NCI-H526 treated with DMSO at 0.1 percent for 48 hours (cell line): ENCODE measurements at regions not wholly inside any gene's neighbourhood (a gene's known extent, or its start where the extent isn't known, plus 50 kb on each side); places are given as distances from the start of the nearest gene placed in this dataset.
"Not testable (repeated sequence)": the region's sequence is repeated elsewhere in the genome, so short reads cannot be mapped to it uniquely, and the experiment has no call there.

Experiments used
- DNase-seq: peaks from one replicate; lab custom pipeline; 2025; lab: John Stamatoyannopoulos, UW

DNA sequence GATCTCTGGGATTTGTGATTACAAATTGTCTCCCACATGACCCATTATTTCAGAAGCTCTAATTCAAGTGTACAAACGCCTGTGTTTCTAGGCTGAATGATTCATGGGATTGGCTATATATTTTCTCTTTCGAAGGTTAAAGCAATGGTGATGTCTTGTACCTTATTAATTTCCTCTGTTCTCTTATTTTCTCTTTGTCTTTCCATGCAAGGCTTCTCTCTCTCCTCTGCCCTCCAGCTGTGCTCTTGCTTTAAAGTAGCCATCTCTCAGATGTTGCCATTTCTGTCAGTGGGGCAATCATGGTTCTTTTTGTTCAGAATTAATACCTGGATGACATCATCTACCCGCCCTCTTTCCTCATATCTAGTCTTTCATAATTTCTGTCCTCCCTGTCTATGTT, 184.3 kb upstream of the ATP10B start:
- DNase-seq, result no peak

DNA sequence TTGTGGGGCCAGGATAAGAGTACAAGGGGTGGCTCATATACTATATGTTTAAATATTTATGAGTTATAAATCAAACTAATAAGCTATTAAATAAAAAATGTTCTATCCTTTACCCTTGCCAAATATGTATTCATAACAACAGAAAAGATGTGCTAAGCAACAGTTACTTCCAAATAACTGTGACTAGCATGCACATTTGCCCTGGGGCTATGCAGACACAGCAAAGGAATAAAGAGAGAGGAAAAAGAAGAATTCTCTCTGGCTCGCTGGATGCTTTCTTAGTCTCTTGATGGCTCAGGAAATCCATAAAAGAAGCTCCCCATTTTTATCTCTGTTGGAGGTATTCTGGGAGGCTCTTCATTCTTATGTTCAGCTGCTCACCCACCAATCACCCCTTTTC, 182.4 kb upstream of the ATP10B start:
- no peak for DNase-seq

DNA sequence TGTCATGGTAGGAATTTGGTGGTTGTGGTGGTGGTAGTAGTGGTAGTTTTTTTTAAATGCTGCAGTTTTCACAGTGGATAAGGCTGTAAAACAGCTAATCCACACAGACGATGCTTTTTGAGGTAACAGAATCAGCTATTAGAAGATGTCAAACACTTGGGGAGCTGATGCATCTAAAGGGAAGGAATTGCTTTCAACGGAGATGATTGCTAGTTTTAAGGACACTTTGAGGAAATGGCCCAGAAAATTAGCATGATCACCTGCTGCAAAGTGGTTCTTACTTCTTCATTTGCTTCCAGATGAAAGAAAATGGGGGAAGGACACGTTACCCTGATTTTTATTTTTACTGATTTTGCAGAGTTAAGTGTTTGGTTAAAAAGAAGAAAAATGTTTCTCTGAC, 178.2 kb upstream of the ATP10B start:
- no peak for DNase-seq

DNA sequence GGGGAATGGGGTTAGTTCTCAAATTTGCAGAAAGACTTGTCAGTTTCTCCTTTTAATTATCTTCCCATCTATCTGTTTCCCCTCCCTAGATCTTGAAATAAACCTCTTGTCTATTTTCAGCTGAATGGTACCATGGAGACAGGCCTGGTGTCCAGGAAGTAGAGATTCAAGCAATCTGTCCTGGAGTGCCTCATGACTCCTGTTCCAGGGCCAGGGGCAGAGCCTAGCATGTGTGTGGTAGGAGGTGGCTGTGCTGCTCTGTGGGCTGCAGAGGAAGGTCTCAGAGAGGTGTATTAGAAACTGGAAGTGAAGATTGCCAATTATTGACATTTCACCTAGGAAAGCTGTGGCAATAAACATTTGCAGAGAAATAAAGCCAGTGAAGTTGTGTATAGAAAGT, 175.8 kb upstream of the ATP10B start:
- DNase-seq, result no peak

DNA sequence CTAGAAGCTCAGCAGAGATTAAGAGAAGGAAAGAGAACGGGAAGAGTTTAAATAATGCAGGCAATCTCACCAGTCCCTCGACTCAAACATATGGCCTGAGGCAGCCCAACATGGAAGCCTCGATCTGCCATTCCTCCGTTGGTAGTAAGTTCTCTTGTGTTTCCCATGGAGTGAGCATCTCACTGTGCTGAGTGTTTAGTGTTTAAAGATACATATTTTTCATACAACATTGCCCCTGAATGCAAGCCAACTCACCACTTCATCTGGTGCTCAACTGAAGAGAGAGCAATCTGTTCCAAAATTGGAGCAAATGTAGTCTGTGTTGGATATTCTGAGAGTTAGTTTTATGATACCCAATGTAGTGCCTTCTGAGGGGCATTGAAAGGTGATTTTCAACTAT, 171.5 kb upstream of the ATP10B start:
- DNase-seq, result no peak

DNA sequence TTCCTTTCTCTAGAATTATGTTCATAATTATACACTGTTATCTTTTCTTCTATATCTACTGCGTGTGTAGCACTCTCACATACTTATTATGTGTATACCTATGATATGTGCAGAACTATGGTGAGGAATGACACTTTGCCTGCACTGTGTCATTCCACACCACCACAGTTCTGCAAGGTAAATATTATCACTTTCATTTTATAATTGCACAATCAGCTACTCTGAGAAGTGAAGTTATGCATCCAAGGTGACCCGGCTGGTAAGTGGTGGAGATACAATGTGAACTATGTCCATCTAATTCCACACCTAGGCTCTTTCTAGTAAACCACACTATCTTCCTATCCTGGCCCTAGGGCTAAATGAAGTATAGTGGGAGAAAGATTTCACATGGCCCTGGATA, 170.1 kb upstream of the ATP10B start:
- DNase-seq, result no peak

DNA sequence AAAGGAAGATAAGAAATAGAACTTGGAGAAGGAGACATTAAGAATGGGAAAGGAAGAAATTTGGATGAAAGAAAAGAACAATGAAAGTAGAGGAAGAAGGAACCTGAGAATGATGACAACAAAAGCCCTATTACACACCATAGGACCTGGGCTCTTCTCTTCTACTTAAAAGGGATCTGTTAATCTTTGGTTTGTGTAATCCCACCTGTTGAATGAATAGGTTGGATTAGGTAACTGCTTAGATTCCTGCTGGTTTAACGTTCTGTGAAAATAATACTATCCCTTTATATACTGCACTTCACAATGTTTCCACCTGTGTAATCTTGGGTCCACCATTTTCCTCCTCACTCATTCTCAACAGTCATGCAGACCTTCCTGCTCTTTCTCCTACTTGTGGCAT, 157.8 kb upstream of the ATP10B start:
- DNase-seq, result no peak

DNA sequence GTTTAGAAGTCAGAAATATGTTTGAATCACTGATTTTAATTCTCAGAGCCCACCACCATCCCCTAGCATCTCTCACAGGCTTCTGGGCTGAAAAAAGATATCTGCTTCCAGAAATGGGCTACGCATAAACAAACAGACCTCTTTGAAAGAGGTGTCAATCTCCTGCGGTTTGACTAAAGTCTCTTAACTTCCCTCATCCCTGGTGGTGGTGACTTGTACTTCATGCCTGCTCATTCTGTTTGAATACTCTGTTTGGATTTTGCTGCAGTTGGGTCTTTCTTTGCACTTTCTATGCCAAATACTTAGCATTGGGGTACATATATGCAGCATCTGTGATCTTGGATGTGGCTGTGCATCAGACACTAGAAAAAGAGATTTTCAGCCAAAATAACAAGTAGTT, 157.2 kb upstream of the ATP10B start:
- no peak for DNase-seq

DNA sequence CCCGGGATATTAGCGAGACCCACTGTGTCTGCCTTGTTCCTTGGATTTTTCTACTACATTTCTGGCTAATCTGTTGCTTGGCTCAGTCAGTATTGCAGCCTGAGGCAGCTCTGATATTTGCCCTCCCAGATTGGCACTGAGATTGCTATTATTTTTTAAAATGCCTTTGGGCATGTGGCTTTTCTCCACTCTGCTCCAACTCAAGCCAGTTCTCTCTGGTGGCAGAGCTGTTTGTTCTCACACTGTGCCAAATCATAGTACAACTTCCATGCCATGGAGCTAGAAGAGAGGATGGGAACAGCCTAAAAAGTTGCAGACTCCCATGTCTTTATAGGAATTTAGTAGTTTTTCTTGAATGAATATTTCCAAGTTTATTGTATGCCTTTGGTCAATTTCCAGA, 155.9 kb upstream of the ATP10B start:
- no peak for DNase-seq

DNA sequence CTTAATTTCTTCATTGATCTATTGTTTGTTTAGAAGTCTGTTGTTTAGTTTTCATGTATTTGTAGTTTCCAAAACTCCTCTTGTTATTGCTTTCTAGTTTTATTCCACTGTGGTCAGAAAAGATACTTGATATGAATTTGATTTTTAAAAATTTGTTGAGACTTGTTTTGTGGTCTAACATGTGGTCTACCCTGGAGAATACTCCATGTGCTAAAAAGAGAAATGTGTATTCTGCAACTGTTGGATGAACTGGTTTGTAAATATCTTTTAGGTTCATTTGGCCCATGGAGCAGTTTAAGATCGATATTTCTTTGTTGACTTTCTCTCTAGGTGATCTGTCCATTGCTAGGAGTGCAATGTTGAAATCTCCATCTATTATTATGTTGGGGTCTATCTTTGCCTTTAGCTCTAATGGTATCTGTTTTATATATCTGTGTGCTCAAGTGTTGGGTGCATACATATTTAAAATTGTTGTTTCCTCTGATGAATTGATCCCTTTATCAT, 150.6 kb upstream of the ATP10B start:
- DNase-seq, result no peak

DNA sequence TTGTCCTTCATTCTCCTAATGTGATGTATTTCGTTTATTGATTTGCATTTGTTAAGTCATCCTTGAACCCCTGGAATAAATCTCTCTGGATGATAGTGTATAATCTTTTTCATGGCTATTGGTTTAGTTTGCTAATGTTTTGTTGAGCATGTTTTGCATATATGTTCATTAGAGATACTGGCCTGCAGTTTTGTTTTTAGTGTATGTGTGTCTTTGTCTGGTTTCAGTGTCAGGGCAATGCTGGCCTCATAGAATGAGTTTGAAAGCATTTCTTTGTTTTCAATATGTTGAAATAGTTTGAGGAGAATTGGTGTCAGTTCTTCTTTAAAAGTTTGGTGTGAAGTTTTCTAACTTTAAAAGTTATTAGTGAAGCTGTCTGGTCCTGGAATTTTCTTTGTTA, 149.6 kb upstream of the ATP10B start:
- peak; percentile 2 for DNase-seq

DNA sequence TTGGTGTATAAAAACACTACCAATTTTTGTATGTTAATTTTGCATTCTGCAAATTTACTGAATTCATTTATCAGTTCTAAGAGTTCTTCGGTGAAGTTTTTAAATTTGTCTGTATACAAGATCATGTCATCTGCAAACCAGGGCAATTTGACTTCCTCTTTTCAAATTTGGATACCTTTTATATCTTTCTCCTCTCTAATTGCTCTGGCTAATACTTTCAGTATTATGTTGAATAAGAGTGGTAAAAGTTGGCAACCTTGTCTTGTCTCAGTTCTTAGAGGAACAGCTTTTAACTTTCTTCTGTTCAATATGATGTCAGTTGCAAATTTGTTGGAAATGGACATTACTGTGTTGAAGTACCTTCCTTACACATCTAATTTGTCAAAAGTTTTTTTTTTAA, 149.1 kb upstream of the ATP10B start:
- DNase-seq, result not testable (repeated sequence)

DNA sequence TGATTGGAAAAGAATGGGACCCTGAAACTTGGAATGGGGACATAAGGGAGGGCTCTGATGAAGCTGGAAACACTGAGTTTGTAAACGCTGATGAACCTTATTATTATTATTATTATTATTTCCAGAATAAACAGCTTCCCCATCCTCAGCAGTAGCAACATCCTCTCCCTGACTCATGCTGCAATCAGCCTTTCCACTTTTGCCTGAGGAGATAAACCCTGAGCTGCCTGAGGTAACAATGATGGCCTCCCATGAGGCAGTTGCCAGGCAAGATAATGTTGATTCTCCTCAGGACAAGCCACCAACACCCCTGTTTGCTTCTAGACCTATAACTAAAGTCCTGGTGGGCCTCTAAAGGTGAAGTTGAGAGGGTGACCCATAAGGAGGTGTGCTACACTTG, 139.2 kb upstream of the ATP10B start:
- DNase-seq, result no peak

DNA sequence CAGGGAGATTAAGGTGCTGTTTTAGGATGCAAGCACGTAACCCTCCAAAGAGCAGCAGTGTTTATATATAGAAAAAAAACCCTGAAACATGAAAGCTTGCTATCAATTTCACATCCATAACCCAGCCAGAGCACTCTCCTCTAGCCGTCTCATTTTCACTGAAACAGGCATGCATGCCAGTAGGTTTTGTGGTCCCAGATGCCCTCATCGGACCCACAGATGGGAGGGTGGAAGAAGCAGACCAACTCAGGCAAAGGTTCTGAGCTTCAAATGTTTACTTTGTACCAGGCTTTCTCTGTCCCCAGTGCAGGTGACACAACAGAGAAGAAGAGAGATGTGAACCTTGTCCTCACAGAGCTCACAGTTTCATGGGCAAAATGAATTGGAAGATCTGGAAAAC, 127.4 kb upstream of the ATP10B start:
- DNase-seq, result no peak

DNA sequence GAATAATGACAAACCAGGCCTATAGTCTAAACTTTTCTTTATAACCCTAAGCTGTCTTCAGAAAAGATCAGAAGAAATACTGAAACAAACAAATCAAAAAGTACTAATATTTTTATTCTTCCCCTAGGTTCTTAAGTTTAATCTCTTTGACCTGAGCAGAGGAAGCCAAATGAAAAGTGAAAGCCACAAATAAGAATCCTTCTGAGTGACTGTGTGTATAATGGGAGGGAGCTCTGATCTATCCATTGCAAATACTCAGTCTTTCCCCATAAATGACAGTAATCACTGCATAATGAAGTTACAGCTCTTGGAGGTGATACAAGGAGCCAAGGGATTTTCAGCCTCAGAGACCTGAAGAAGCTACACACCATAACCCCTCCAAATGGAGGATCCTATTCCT, 126.9 kb upstream of the ATP10B start:
- DNase-seq, result no peak

DNA sequence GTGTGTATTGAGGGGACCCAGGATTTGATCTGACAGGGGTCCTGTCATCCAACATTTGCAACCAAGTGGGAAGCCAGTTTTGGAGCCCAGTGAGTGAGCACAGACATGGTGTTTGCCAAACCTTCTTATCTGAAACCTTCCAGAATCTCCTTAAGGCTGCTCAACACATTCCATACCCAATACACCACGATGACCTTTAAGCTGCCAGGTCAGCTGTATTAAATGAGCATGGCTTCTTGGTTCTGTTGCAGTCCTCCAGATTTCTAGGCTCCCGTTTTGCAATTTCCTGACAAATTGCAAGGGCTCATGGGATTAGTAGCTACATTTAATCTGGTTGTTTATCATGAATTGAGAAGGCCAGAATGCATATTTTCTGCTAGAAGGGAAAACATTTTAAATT, 124.2 kb upstream of the ATP10B start:
- DNase-seq, result no peak

DNA sequence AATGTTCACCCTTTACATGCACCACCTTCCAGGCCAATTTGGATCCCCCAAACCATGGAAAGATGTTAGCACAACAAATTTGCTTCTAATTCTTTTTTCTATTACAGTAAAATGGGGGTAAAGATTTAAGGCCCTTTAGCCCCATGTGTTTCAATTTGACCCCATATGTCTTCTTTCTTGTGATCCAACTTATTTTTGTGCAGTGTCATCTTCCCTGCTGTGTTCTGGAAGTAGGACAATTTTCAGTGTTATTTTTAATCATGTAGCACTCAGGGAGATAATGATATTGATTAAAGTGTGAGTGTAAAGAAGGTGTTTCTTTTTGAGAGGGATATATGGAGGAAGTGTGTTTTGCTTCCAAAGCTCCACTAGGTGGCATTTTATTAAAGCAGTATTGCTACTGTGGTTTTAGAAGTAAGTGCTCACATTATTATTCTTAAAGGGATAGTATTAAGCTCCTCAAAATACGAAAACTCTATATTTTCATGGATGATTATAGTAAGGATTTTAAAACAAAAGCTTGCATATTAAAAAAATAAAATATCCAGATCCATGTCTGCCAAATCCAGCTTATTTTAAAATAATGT, 118.7 kb upstream of the ATP10B start:
- DNase-seq, result no peak

DNA sequence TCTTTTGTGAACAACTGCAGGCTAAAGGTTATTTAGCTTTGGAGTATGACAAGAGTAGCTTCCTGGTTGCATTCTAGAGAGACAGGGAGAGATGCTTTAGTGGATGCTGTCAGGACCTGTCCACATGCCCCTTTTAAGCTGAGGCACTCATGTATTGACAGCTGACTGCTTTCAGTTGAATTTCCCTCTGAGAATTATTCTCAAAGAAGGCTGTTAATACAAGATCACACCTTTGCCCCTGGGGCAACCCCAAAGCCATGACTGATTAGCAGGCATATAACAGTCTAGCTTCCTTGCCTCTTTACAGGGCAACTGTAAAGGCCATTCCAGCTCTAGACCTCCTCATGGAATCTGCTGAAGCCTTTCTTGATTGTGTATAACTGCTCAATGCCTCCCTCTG, 117.6 kb upstream of the ATP10B start:
- no peak for DNase-seq

DNA sequence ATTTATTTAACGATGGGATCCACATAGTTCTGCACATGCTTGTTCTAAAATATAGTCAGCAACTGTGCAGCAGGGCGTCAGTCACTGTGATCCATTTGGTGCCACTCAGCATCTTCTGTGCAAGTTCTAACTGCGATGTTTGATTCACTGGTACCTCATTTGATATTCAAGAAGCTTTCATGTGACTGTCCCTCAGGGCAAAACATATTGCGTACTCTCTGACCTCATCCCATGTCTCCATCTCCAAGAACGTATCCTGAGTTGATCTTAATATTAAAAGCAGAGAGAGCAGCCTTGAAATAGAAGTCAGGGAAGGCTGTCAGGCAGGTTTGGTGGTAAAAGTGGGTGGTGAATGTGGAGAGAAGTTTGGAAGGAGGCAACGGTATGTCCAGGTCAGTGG, 116.5 kb upstream of the ATP10B start:
- DNase-seq, result no peak

DNA sequence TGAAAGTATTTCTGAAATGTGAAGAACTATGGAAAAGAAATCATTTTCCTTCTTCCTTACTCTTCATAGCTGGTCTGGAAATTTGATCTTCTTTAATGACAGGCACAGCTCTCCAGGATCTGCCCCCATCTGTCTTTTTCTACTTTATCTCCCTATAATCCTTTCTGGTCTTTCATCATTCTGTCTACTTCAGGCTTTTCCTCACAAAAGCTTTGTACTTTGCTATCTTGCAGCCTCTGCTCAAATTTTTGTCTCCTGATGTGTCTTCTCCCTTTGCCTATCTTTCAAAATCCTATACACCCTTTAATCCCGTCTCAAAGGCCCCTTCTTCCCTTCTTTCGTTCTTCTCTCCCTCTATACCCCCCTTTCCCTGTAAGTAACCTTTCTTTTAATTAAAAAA, 114.9 kb upstream of the ATP10B start:
- no peak for DNase-seq

DNA sequence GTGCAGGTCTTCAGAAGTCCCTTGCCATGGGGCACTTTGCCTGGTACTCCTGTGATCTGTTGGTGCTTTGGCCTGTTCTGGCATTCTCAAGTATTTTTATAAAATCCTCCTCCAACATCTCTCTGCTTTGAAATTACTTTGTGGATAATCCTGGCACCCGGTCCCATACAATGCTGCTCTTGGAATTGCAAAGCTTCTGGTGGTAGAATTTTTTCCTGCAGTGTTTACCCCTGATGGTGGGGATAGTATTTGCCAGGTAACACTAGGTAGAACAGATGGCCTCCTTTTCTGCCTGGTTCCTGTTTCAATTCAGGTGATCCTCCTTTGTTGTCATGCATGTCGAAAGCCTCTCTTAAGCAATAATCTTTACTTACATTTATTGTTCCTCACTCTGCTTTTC, 109.8 kb upstream of the ATP10B start:
- no peak for DNase-seq

DNA sequence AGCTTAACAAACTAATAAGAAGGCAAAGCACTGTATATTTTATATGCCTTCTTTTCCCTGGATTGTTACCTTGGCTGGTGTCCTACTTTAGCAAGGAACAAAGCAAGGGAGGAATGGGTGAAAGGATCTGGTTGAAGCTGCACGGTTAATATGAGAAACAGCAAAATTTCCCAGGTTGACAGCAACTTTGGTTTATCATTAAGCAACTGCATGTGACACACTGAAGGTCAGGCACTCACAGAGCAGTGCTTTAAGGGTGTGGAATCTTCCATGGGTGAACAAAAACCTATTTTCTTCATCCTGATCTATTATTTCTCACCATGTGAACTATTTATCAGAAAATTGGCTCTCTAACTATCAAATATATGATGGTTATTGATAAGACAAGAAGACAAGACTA, 109.0 kb upstream of the ATP10B start:
- DNase-seq, result no peak

DNA sequence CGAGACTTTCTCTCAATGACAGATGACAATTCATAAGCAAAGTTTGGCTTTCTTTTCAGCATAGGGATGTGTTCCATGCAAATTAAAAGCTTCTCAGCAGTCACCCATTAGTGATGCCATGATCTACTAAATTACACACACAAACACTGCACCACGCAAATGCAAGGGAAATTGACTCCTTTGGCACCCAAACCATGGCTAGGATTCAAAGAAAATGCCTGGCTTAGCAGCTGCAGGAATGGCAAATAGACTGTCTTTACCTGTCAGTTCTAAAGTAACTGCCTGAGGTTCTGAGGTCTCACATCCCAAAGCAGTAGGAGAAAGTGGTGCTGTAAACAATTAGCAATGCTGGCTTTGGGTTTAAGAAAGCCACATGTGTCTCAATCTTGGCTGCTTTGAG, 108.6 kb upstream of the ATP10B start:
- DNase-seq, result no peak

DNA sequence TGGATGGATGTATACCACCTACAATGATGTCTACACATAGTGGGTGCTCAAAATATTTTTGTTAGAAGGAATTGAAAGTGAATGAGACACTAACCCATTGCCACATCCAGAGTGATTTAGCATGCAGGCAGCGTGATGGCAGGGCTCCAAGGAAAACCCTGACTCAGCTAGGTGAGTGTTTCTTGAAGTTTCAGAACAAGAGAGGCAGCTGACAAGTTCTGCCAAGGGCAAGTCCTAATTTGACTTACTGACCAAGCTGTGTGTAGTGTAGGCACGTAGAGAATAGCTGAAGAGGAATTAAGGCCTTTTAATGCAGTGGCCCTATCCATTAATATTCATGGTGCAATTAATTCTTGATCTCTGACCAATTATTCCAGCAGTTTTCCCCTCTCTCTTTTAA, 107.8 kb upstream of the ATP10B start:
- no peak for DNase-seq

DNA sequence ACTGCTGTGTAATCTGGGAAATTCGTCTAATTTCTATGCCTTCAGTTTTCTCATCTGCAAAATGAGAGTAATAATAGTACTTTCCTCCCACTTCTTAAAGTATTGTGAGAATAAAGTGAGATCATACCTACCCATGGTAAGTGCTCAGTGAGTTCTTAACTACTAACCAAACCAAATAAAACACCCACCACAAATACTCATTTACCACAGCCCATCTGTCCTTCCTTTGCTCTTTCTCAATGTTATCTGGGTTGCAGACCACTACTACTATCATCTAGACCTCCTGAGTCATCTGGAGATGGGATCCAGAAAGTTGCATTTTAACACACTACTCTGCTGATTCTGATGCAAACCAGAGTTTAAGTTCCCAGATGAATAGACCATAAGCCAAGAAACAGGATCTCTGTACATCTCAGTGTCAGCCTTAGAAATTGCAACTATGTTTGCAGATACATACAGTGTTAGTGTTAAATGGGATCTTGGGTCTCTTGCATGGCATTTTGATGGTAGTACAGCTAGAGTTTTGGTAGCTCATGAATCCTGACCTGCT, 105.4 kb upstream of the ATP10B start:
- no peak for DNase-seq
